Suprapubic skin (tissue), 4 donors: ENCODE measurements at regions not wholly inside any gene's neighbourhood (a gene's known extent, or its start where the extent isn't known, plus 50 kb on each side); places are given as distances from the start of the nearest gene placed in this dataset.

Experiments used
- CTCF ChIP-seq, 2 donors: fragments of 200-600 bp in 1 of 2; fragments of 450-650 bp in 1 of 2; sonication (generic) in 1 of 2; IDR thresholded peaks; one replicate each; pipeline ENCODE4 v1.5.1; 2016 to 2019; ENCODE audit warnings: antibody characterized with exemption in 2 of 2, mild to moderate bottlenecking in 1 of 2, moderate library complexity in 1 of 2
- EP300 ChIP-seq: sonication (generic); formaldehyde crosslinking; IDR thresholded peaks from one replicate; pipeline ENCODE4 v1.6.1; 2017; ENCODE audit warnings: antibody characterized with exemption
- POLR2AphosphoS5 ChIP-seq, 3 donors: sonication (generic); formaldehyde crosslinking; IDR thresholded peaks; one replicate each; pipeline ENCODE4 v1.6.1; 2017; ENCODE audit warnings: antibody characterized with exemption in 3 of 3

GRCh38 chr15:39361497-39361896 lies 219.4 kb upstream of the THBS1 start:
- TF ChIP-seq CTCF (IDR thresholded peaks at IDR 0.05): no peak
- no peak for TF ChIP-seq EP300
- no peak for TF ChIP-seq POLR2AphosphoS5 (IDR thresholded peaks at IDR 0.05)
